ENCODE measurements at regions not wholly inside any gene's neighbourhood (a gene's known extent, or its start where the extent isn't known, plus 50 kb on each side); places are given as distances from the start of the nearest gene placed in this dataset.
"Not testable (repeated sequence)": the region's sequence is repeated elsewhere in the genome, so short reads cannot be mapped to it uniquely, and the experiment has no call there.

- Mint-ChIP-seq H3K27ac (ENCODE audit: unreplicated experiment) (no peak overlapping the region), H3K27me3 (ENCODE audit: low read depth) (no peaks in the 10 kb centered on the region), H3K4me3 (ENCODE audit: unreplicated experiment) (no peak overlapping the region), H3K4me1 (ENCODE audit: low read depth) (no peaks in the 10 kb centered on the region), H3K9me3 (ENCODE audit: low read depth) (peaks cover 7% of the 10 kb centered on the region), H3K36me3 (ENCODE audit: low read depth) (no peaks in the 10 kb centered on the region)
- no peak for TF ChIP-seq CTCF (IDR thresholded peaks at IDR 0.05)
- no peak for DNase-seq (ENCODE audit: low spot score)
Measured at GRCh38 chrX:40808203-40808602, 72.9 kb upstream of the MED14 start.

- H3K4me1 Mint-ChIP-seq (ENCODE audit: low read depth): no peaks in the 10 kb centered on the region
- H3K27ac Mint-ChIP-seq (ENCODE audit: unreplicated experiment): no peak overlapping the region
- H3K9me3 Mint-ChIP-seq (ENCODE audit: low read depth): peaks cover 4% of the 10 kb centered on the region
- no peaks in the 10 kb centered on the region for H3K36me3 Mint-ChIP-seq (ENCODE audit: low read depth)
- H3K27me3 Mint-ChIP-seq (ENCODE audit: low read depth): no peaks in the 10 kb centered on the region
- H3K4me3 Mint-ChIP-seq (ENCODE audit: unreplicated experiment): no peak overlapping the region
- DNase-seq (ENCODE audit: low spot score): no peak
- no peak for TF ChIP-seq CTCF (IDR thresholded peaks at IDR 0.05)
Measured at GRCh38 chrX:40809210-40809609, 73.9 kb upstream of the MED14 start.

- not testable (repeated sequence) for H3K27me3 Mint-ChIP-seq (ENCODE audit: low read depth); H3K4me3 Mint-ChIP-seq (ENCODE audit: unreplicated experiment); H3K27ac Mint-ChIP-seq (ENCODE audit: unreplicated experiment); H3K36me3 Mint-ChIP-seq (ENCODE audit: low read depth); H3K9me3 Mint-ChIP-seq (ENCODE audit: low read depth); DNase-seq (ENCODE audit: low spot score); H3K4me1 Mint-ChIP-seq (ENCODE audit: low read depth)
Measured at GRCh38 chrX:40815045-40815444, 79.7 kb upstream of the MED14 start.

GRCh38 chrX:40816906-40817305 lies 81.6 kb upstream of the MED14 start:
- no peaks in the 10 kb centered on the region for H3K36me3 Mint-ChIP-seq (ENCODE audit: low read depth)
- TF ChIP-seq CTCF (IDR thresholded peaks at IDR 0.05): no peak
- H3K27ac Mint-ChIP-seq (ENCODE audit: unreplicated experiment): no peak overlapping the region
- H3K9me3 Mint-ChIP-seq (ENCODE audit: low read depth): peaks cover 5% of the 10 kb centered on the region
- H3K27me3 Mint-ChIP-seq (ENCODE audit: low read depth): no peaks in the 10 kb centered on the region
- peaks cover 6% of the 10 kb centered on the region for H3K4me1 Mint-ChIP-seq (ENCODE audit: low read depth)
- no peak for DNase-seq (ENCODE audit: low spot score)
- H3K4me3 Mint-ChIP-seq (ENCODE audit: unreplicated experiment): no peak overlapping the region

- H3K27ac Mint-ChIP-seq (ENCODE audit: unreplicated experiment): no peak overlapping the region
- H3K4me1 Mint-ChIP-seq (ENCODE audit: low read depth): peaks cover 6% of the 10 kb centered on the region
- DNase-seq (ENCODE audit: low spot score): no peak
- no peaks in the 10 kb centered on the region for H3K27me3 Mint-ChIP-seq (ENCODE audit: low read depth)
- no peaks in the 10 kb centered on the region for H3K36me3 Mint-ChIP-seq (ENCODE audit: low read depth)
- no peak overlapping the region for H3K4me3 Mint-ChIP-seq (ENCODE audit: unreplicated experiment)
- H3K9me3 Mint-ChIP-seq (ENCODE audit: low read depth): peaks cover 9% of the 10 kb centered on the region
- TF ChIP-seq CTCF (IDR thresholded peaks at IDR 0.05): no peak
Measured at GRCh38 chrX:40818236-40818635, 82.9 kb upstream of the MED14 start.

- DNase-seq (ENCODE audit: low spot score): no peak
- H3K9me3 Mint-ChIP-seq (ENCODE audit: low read depth): peaks cover 26% of the 10 kb centered on the region
- no peaks in the 10 kb centered on the region for H3K36me3 Mint-ChIP-seq (ENCODE audit: low read depth)
- no peak overlapping the region for H3K27ac Mint-ChIP-seq (ENCODE audit: unreplicated experiment)
- no peaks in the 10 kb centered on the region for H3K27me3 Mint-ChIP-seq (ENCODE audit: low read depth)
- no peak for TF ChIP-seq CTCF (IDR thresholded peaks at IDR 0.05)
- H3K4me3 Mint-ChIP-seq (ENCODE audit: unreplicated experiment): no peak overlapping the region
- peaks cover 6% of the 10 kb centered on the region for H3K4me1 Mint-ChIP-seq (ENCODE audit: low read depth)
Measured at GRCh38 chrX:40821780-40822179, 86.4 kb upstream of the MED14 start.

All from chondrocyte (in vitro differentiated cells).